GM12891 (cell line): ENCODE measurements at regions not wholly inside any gene's neighbourhood (a gene's known extent, or its start where the extent isn't known, plus 50 kb on each side); places are given as distances from the start of the nearest gene placed in this dataset.

ENCODE experiments used
- DNase-seq: peaks from one replicate; pipeline ENCODE4 v3.0.0; 2011; ENCODE audit warnings: low spot score; ENCODE audit not compliant: insufficient read length
- FAIRE-seq: peaks from 2 replicates; lab custom pipeline; 2011; peaks lifted over from hg19 to GRCh38; lab: Jason Lieb, UNC
- PAX5 ChIP-seq: IDR thresholded peaks from 2 replicates; pipeline ENCODE4 v1.6.1; 2011; ENCODE audit warnings: low read length, moderate library complexity, mild to moderate bottlenecking; ENCODE audit not compliant: insufficient read depth, severe bottlenecking
- POLR2A ChIP-seq: IDR thresholded peaks from 2 replicates; pipeline ENCODE4 v1.6.1; 2011; ENCODE audit warnings: low read depth, low read length, control low read depth
- POLR2AphosphoS5 ChIP-seq: IDR thresholded peaks from 2 replicates; pipeline ENCODE4 v1.6.1; 2011; ENCODE audit warnings: low read depth, low read length, control low read depth
- POU2F2 ChIP-seq: IDR thresholded peaks from 2 replicates; pipeline ENCODE4 v1.6.1; 2011; ENCODE audit warnings: low read depth, mild to moderate bottlenecking, control low read depth, low read length, moderate library complexity
- SPI1 ChIP-seq: IDR thresholded peaks from 2 replicates; pipeline ENCODE4 v1.6.1; 2011; ENCODE audit warnings: low read depth, low read length, control low read depth
- TAF1 ChIP-seq: IDR thresholded peaks from 2 replicates; pipeline ENCODE4 v1.6.1; 2011; ENCODE audit warnings: low read depth, low read length, control low read depth

DNA sequence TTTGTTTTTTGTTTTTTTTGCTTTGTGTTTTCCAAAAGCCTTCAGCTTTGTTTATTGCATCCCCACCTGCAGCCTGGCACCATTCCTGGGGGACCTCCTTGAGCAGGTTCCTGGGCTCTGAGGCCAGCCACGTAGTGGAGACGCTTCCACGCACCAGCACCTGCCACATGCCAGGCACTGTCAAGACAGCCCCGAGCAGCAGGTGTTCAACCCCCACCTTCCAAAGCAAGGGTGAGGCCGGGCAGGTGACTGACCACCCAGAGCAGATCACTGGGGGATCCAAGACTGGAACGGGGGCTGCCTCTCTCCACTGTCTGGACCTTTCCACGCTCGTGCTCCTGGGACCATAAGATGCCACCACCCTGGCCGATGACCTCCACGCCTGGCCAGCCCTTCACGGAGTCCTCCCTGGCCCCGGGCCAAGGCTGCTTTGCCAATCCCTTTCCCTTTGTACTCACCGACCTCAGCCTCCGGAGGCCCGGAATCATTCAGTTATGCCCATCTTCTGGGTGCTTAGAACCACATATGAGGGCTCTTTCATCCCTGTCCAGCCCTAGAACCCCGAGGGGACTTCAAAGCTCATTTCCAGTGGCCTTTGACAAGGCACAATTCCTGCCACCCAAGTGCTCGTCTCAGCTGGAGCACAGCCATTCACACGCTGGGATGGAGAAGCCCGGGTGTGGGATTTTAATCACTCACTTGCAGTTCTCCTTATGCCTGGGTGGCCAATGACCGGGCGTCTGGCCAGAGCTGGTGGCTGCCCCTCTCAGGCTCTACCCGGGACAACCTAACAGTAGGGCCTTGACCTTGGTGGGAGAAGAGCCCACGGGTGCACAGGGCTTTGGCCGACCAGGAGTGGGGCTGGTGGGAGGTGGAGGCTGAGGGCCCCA lies 330.8 kb downstream of the NPHP4 start:
- no peak for TF ChIP-seq PAX5
- no peak for TF ChIP-seq TAF1
- TF ChIP-seq POU2F2: no peak
- TF ChIP-seq POLR2AphosphoS5: no peak
- TF ChIP-seq POLR2A: no peak
- DNase-seq (no peak), FAIRE-seq (no peak)

DNA sequence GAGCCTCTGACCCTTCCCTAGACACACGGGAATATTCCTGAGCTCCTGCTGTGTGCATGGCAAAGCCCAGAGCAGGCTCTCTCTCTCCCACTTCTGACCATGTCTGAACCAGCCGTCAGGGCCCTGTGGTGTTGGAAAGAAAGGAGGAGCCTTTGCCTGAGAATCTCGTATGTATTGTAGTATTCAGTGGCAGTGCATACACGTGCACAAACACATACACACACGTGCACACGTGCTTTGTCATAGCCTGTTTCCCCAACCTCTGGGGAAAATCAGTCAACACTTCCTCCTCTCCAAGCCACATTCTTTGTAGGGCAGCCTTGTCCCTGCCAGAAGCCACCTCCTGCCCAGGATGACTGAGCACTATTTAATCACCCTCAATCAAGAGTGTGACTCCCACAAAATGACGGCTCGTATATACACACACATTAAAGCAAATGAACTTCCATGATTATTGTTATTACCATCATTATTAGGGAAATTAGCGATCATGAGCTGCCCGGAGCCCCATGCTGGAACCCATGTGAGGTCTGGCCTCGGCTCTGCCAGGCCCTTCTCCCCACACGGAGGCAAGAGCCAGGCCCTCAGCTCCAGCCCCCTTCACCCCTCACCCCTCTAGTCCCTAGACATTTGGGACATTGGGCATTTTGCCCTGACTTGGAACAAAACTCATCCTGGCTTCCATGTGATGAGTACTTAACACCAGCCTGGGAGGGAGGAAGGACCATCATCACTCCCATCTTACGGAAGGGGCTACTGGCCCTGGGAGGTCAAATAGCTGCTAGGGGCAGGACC lies 331.9 kb downstream of the NPHP4 start:
- no peak for DNase-seq
- TF ChIP-seq TAF1 (no peak), PAX5 (no peak), POLR2AphosphoS5 (no peak), POLR2A (no peak), SPI1 (no peak), POU2F2 (no peak)
- FAIRE-seq: no peak

DNA sequence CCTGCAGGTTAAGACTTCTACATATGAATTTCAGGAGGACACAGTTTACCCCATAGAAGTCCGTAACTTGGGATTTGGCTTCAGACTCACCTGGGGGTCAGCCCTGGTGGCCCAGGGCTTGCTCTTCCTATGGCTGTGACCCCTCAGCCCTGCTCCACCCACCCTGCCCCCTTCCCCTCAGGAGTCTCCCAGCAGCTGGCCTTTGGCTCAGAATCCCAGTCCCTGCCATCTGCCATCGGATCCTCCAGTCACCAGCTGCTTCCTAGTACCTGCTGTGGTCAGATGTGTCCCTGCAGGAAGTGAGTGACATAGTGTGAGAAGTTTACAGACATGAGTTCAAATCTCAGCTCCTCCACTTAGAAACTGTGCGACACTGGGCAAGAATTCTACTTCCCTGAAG lies 332.6 kb downstream of the NPHP4 start:
- FAIRE-seq (no peak), DNase-seq (no peak)
- TF ChIP-seq POLR2AphosphoS5: no peak
- no peak for TF ChIP-seq POLR2A
- TF ChIP-seq PAX5: no peak
- TF ChIP-seq TAF1: no peak
- TF ChIP-seq SPI1: no peak
- no peak for TF ChIP-seq POU2F2

DNA sequence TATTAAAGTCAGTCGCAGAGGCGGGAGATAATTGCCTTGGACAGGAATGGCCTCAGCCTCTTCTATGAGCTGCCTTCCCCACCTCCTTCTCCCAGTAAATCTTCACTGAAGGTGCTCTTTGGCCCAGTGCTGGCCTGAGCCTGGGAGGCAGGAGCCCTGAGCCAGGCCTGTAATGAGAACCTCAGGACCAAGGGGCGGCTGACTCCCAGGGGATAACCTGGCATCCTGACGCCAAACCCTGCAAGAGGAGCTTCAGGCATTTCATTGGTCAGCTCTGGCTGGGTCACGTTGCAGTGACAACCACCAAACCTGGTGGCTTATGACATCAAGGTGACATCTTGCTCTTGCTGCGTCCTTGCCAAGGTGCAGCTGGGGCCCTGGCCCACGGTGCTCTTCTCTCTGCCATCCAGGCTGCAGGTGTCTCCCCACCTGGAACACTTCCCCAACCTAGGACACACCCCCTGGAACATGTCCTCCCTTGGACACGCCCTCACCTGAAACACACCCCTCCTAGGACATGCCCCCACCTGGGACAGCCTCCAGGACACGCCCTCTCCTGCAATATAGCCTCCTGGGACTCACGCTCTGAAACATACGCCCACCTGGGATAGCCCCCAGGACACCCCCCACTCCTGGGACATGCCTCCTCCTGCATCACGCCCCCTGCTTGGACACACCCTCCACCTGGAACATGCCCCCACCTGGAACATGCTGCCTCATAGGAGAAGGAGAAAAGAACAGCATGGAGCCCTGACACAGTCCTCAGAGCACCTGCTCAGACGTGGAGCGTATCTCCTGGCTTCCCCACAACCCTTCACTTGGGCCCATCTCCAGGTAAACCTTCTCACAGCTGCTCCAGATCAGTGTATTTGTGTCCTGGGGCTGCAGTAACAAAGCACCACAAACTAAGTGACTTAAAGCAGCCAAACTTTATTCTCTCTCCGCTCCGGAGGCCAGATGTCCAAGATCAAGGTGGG lies 333.6 kb downstream of the NPHP4 start:
- DNase-seq (no peak), FAIRE-seq (no peak)
- TF ChIP-seq POLR2A (no peak), POLR2AphosphoS5 (no peak), SPI1 (no peak), POU2F2 (no peak), PAX5 (no peak), TAF1 (no peak)

DNA sequence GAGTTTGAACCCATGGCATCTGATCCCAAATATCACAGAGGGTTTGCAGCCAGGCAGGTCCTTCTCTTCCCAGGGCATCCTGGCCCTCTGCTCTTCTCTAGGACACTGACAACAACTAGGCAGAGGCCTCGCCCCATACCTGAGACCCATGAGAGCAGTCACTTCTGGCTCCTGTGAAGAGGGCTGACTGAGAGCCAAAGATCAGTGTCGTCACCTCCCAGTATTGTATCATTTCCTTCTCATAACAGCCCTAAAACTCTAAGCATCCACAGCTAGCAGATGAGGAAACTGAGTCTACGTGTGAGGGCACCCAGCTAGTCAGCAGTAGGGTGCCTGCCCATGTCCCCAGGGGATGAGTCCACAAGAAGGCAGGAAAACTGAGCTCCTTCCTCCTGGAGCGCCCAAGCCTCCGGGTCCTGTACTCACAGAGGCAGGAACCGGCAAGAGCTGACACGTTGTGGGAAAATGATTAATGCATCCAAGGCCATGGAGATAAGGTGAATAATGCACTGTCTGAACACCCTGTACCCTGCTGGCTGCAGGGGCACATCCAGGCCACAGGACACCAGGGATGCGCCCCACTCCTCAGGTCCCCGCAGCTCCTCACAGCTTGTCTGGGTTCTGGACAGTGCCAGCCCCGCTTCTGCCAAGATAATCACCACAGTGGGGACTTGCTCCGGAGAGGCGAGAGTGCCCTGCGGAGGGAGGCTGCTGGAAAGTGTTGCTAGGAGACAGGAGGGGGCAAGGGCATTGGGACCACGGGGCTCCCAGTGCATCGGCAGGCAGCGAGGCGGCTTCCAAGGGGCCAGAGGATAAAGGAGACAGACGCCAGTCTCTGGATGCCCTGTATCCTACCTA lies 340.0 kb downstream of the NPHP4 start:
- no peak for DNase-seq
- no peak for FAIRE-seq
- no peak for TF ChIP-seq POLR2AphosphoS5
- no peak for TF ChIP-seq TAF1
- no peak for TF ChIP-seq POU2F2
- TF ChIP-seq POLR2A: no peak
- no peak for TF ChIP-seq PAX5
- TF ChIP-seq SPI1: no peak

DNA sequence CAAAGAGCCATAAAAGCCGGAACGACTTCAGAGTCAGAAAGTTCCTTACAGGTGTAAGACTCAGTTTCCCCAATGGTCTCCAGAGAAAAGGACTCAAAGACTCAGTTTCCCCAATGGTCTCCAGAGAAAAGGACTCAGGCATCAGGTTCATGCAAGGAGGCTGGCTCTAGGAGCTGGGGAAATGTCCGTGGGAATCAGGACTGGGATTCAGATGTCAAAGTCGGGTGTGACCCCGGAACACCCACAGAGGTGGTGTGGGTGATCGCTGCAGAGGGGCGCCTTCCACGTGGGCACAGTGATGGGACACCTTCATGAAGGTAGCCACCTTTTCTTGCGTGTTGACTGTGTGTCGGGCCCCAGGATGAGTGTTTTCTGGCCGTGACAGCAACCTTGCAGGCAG lies 340.8 kb downstream of the NPHP4 start:
- FAIRE-seq (no peak), DNase-seq (no peak)
- TF ChIP-seq POLR2A (no peak), POU2F2 (no peak), TAF1 (no peak), PAX5 (no peak), POLR2AphosphoS5 (no peak), SPI1 (no peak)

DNA sequence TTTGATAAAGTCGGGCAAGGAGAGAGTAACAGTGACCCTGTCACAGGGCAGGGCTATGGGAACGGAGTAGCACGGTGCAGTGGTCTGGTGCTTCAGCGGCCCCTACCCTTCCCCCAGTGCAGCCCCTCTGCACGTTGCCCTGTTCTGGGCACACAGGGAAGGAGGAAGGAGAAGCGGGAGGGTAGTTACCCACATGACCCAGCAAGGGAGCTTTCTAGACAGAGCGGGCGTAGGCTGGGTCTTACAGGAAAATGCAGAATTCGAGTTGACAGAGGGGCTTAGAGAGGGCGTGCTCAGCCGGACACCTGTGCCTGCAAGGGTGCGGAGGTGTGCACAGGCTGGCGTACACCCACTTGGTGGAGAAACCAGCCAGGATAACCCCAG lies 341.2 kb downstream of the NPHP4 start:
- FAIRE-seq (no peak), DNase-seq (no peak)
- TF ChIP-seq POLR2AphosphoS5 (no peak), SPI1 (no peak), TAF1 (no peak), POU2F2 (no peak), PAX5 (no peak), POLR2A (no peak)
